DMS79 (cell line): ENCODE measurements at regions not wholly inside any gene's neighbourhood (a gene's known extent, or its start where the extent isn't known, plus 50 kb on each side); places are given as distances from the start of the nearest gene placed in this dataset.
A peak's percentile ranks its signal among the peaks of the same experiment; 100 is the strongest.

Experiments
- DNase-seq: peaks from one replicate; lab custom pipeline; 2025; lab: John Stamatoyannopoulos, UW

DNA sequence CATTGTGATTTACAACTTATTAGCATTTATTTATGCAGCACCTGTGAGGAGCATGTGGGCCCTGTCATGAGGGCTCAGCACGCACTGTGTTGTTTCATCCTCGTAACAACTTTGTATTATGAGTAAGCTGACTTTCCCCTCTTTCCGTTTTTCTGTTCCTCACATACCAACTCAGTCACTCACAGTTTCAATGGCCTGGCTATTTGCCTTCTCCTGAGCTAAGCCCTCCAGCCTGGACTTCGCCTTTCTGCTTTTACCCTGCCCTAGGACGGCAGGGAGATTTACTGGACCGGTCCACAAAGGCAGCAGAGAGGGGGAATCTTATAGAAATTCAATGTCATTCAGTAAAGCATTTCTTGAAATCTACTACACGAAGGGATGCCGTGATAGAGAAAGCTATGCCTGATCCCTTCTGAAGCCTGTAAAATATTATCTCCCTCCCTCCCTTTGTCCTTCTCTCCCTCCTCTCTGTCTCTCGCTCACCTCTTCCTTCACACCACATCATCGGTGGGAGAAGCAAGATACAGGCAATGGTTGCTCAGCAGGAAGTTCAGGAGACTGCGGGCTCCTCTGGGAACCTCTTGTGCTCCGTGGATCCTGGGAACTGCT is 219.2 kb upstream of the TBX3 start:
- peak; percentile 48 for DNase-seq

GRCh38 chr12:114902665-114903064 is 218.7 kb upstream of the TBX3 start:
- peak; percentile 98 for DNase-seq

GRCh38 chr12:114901316-114901715 is 217.3 kb upstream of the TBX3 start:
- no peak for DNase-seq

DNA sequence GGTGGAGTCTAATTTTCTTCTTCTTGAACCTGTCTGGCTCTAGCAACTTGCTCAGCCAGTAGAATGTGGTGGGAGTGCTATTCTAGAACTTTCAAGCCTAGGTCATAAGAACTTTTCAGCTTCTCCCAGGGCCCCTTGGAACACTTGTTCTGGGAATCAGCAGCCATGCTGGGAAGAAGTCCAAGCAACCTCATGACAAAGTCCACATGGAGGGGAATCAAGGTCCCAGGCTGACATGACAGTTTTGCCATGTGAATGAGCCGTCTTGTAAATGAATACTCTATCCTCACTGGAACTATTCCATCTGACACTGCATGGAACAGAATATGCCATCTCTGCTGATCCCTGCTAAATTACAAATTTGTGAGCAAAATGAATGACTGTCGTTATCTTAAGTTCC is 214.2 kb upstream of the TBX3 start:
- DNase-seq, result no peak

DNA sequence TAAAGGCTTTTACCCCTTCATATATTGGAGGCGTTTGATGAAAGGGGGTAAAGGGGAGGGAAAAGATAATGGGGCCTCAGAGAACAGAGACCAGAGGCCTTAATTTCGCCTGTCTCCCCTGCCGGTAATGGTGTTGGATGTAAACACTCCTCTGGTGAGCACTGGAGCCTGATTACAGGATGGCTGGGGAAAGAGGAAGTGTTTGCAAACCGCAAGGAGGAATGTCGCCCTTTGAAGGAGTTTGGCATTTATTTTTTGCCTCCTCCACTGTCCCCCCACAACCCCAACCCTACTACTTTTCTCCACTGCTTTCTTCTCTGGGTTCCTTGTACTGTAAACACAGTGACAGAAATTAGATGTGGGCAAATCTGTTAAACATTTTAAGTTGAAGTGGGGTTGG is 211.9 kb upstream of the TBX3 start:
- no peak for DNase-seq

- DNase-seq, result no peak
Observed at GRCh38 chr12:114895081-114895480, 211.1 kb upstream of the TBX3 start.

- DNase-seq, result no peak
Observed at GRCh38 chr12:114894076-114894475, 210.1 kb upstream of the TBX3 start.

DNA sequence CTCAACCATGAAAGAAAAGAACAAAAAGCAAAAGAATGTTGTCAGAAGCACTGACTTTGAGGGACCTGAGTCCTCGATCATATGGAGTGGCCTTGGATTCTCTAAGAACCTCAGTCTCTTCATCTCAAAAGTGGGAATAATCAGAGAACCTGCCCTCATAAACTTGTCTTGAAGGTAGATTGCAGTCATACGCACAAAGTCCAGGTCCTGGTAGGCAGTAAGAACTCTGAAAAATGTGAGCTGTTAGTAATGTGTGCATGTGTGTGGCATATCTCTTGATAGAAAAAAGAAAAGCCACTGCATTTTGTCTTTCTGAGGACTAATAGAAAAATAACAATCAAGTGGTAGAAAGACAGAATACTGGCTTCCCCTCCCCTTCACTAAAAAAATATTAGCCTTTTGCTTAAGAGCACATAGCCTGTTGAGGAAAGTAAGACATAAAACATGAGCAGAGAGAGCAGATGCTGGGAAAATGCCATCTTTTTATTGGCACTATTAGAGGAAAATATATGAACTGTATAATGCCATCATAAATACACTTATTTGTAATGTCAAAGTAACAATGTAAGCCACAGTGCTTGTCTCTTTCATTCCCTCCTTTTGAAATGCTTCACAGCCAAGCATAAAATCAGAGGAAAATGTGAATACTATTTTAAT is 205.1 kb upstream of the TBX3 start:
- peak; percentile 11 for DNase-seq

DNA sequence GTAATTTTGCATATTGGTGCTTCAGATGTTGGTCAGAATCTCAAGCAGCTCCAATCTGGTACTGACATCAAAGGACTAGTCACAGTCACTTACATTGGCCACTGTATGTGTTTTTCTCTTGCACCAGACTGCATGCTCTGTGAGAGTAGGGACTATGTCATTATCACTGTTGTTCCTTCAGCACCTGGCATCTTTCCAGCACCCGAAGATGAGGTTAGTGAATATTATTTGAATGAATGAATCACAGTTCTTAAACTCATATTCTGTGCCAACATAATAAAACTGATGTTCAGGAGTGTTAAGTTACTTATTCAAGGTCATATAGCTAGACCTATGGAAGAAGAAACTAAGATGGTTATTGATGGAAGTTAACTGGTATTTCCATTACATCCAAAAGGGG is 204.5 kb upstream of the TBX3 start:
- peak; percentile 25 for DNase-seq

DNA sequence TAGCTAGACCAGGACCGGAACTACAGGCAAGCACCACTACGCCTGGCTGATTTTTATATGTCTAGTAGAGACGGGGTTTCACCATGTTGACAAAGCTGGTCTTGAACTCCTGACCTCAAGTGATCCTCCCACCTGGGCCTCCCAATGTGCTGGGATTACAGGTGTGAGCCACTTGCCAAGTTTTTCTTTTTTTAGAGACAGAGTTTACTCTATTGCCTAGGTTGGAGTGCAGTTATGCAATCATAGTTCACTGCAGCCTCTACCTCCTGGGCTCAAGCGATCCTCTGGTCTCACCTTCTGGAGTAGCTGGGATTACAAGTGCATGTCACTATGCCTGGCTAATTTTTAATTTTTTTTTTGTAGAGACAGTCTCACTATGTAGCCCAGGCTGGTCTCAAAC is 201.5 kb upstream of the TBX3 start:
- no peak for DNase-seq

- no peak for DNase-seq
Observed at GRCh38 chr12:114884575-114884974, 200.6 kb upstream of the TBX3 start.

DNA sequence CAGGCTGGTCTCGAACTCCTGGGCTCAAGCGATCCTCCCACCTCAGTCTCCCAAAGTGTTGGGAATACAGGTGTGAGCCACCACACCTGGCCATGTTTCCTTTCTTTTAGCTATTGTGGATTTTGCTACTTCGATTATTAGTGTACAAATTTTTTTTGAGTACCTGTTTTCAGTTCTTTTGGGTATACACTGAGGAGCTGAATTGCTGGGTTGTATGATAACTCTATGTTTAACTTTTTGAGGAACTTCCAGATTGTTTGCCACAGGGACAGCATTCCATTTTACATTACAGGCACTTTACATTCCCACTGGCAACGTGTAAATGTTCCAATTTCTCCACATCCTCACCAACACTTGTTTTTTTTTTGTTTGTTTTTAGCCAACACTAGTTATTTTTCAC is 198.1 kb upstream of the TBX3 start:
- DNase-seq, result no peak

DNA sequence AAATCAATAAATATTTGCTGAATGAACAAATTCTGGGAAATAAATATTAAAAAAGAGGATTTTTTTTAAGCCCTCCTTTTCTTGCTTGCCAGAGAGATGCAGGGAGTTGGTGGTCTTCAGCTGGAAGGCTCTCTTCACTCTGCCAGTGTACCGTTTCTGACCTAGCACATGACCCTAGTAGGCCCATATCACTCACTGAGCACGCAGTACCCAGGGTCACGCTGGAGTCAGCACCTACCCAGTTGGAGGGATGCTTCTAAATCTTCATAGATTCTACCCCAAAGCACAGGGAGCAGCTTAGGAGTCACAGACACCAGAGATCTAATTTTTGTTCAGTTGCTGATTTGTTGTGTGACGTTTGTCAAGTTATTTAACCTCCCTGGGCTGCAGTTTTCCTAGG is 195.4 kb upstream of the TBX3 start:
- no peak for DNase-seq

DNA sequence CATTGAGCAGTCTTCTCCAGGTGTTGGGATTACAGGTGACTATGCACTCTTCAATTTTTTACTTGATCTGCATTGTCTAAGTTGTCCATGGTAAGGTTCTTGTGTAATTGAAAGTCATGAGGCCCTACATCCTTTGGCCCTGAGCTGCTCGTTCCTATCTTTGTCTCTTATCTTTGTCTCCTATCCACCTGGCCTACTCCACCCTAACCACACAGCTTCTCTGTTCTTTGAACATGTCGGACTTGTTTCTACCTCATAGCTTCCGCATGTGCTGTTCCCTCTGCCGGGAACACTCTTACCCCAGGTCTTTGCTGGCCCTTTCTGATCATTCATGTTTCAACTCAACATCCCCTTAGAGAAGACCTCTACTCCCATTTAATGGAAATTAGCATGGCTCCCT is 194.8 kb upstream of the TBX3 start:
- no peak for DNase-seq

- DNase-seq, result no peak
Observed at GRCh38 chr12:114876968-114877680, 193.1 kb upstream of the TBX3 start.

DNA sequence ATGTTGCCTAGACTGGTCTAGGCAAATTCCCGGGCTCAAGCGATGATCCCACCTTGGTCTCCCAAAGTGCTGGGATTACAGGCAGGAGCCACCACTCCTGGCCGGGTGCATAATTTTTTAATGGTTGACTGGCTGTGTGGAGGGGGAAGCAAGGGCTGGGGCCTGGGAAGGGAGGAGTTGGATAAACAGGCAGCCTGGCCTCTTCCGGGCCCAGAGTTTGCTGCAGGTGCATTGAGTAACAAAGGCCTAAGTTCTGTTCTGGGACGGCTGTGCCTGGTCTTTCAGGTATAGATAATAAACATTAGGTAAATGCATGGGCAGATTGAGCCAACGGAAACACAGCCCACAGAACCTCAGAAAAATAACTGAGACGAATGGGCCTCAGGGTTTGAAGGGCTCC is 191.3 kb upstream of the TBX3 start:
- no peak for DNase-seq

- no peak for DNase-seq
Observed at GRCh38 chr12:114873656-114874055, 189.7 kb upstream of the TBX3 start.

- no peak for DNase-seq
Observed at GRCh38 chr12:114868995-114869834, 185.2 kb upstream of the TBX3 start.

DNA sequence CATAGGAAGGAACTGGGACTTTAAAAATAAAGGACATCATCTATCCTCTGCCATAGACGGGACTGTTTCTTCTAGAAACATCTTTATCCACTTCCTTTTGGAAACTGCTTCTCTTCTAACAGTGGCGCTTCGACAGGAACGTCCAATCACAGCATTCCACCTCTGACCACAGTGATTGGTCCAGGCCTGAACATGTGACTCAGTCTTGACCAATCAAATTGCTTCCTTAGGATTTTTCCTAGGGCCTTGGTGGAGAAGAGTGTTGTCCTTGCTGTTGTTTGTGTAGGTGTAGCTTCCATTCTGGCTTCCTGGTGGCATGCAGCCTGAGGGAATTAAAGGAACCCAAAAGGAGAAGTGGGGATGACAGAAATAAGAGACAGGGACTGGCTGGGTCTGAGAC is 182.4 kb upstream of the TBX3 start:
- DNase-seq, result no peak

DNA sequence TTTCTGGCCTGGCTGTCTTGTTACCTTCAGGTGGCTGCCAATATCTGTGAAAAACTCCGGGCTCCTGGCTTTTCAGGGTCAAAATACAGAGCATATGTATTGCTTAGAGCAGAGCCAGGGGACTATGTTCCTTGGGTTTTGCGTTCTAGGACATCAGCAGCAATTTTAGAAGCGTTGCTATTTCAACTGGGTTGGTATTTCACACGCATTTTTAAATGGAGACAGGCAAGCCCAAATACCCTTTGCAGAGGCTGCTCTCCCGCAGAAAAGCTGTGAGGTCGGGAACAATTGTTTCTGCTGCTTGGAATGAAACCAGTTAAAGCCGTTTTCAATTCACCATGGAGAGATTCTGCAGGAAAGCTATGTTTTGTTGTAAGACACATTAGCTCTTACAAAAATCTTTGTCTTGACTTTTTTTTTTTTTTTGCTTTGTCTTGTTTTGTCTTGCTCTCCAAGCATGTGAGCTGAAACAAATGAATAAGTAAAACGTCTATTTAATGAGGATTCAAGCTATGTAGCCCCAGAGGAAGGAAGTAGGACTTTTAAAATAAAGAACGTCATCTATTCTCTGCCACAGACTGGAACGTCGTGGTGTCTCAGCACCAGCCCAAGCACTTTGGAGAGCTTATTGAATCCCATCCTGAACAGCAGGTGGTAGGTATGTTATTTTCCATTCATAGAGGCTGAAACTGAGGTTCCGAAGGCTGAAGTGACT is 181.0 kb upstream of the TBX3 start:
- DNase-seq, result peak; percentile 16

DNA sequence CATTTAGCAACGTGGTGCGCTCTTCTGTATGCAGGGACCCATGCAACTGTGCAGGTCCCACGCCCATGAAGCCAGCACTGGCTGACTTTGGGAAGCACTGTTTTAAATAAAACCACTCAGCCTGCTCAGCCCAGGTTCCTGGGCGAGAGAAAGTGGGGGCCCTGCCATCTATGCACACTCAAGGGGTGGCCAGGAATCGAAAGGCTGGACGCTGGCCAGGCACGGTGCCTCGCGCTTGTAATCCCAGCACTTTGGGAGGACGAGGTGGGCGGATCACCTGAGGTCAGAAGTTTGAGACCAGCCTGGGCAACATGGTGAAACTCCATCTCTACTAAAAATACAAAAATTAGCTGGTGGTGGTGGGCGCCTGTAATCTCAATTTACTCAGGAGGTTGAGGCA is 179.9 kb upstream of the TBX3 start:
- no peak for DNase-seq

DNA sequence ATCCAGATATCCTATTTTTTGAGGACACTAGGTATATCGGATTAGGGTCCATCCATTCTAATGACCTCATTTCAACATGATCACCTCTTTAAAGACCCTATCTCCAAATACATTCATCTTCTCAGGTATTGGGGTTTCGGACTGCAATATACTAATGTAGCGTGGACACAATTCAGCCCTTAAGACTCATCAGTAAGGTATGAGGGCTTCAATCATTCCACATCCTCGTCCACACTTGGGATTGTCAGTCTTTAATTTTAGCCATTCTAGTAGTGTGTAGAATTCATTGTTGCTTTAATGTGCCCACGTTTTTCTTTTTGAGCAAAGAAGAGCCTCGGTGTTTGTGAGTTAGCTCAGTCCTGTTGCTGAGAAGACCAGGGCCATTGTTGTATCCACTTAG is 177.0 kb upstream of the TBX3 start:
- DNase-seq, result no peak
